MM.1S (cell line): ENCODE measurements at regions not wholly inside any gene's neighbourhood (a gene's known extent, or its start where the extent isn't known, plus 50 kb on each side); places are given as distances from the start of the nearest gene placed in this dataset.

Experiments used
- DNase-seq: peaks from one replicate; pipeline ENCODE4 v3.0.0-alpha.2; 2015
- H2AFZ ChIP-seq: fragments of 300-600 bp; sonication (generic); 2 replicates; pipeline ENCODE4 v1.6.0; 2016; ENCODE audit warnings: antibody characterized with exemption, low read length
- H3F3A ChIP-seq: fragments of 300-600 bp; sonication (generic); 2 replicates; pipeline ENCODE4 v1.6.1; 2016; ENCODE audit warnings: mild to moderate bottlenecking, antibody characterized with exemption, low read length, moderate library complexity, mixed read lengths; ENCODE audit not compliant: insufficient read depth
- H3K27ac ChIP-seq: fragments of 300-600 bp; sonication (generic); 2 replicates; pipeline ENCODE4 v1.5.1; 2016; ENCODE audit warnings: mild to moderate bottlenecking, low read length
- H3K27me3 ChIP-seq: fragments of 300-600 bp; sonication (generic); replicated peaks from 2 replicates; pipeline ENCODE4 v1.6.0; 2016; ENCODE audit warnings: low read length; ENCODE audit not compliant: insufficient read depth
- H3K36me3 ChIP-seq: fragments of 300-600 bp; sonication (generic); replicated peaks from 2 replicates; pipeline ENCODE4 v1.6.1; 2016; ENCODE audit warnings: mild to moderate bottlenecking, low read length, mixed read lengths; ENCODE audit not compliant: insufficient read depth
- H3K4me1 ChIP-seq: fragments of 300-600 bp; sonication (generic); 2 replicates; pipeline ENCODE4 v1.6.1; 2016; ENCODE audit warnings: low read length, mixed read lengths
- H3K4me2 ChIP-seq: fragments of 300-600 bp; sonication (generic); 2 replicates; pipeline ENCODE4 v1.6.0; 2016; ENCODE audit warnings: low read depth, low read length
- H3K4me3 ChIP-seq: fragments of 300-600 bp; sonication (generic); 2 replicates; pipeline ENCODE4 v1.5.1; 2016; ENCODE audit warnings: low read length, mixed read lengths
- H3K79me2 ChIP-seq: fragments of 300-600 bp; sonication (generic); 2 replicates; pipeline ENCODE4 v1.6.1; 2016; ENCODE audit warnings: mixed run types, low read length, mixed read lengths
- H3K9ac ChIP-seq: fragments of 300-600 bp; sonication (generic); 2 replicates; pipeline ENCODE4 v1.6.1; 2016; ENCODE audit warnings: low read length, mixed read lengths
- H3K9me2 ChIP-seq: fragments of 300-600 bp; sonication (generic); replicated peaks from 2 replicates; pipeline ENCODE4 v1.6.1; 2016; ENCODE audit warnings: mild to moderate bottlenecking, low read length, mixed read lengths; ENCODE audit not compliant: insufficient read depth
- H3K9me3 ChIP-seq: fragments of 300-600 bp; sonication (generic); replicated peaks from 2 replicates; pipeline ENCODE4 v1.6.1; 2016; ENCODE audit warnings: mild to moderate bottlenecking, low read length, mixed read lengths; ENCODE audit not compliant: insufficient read depth
- H4K20me1 ChIP-seq: fragments of 300-600 bp; sonication (generic); 2 replicates; pipeline ENCODE4 v1.6.1; 2016; ENCODE audit warnings: mild to moderate bottlenecking, low read length, moderate library complexity, mixed read lengths; ENCODE audit not compliant: insufficient read depth
- CTCF ChIP-seq: fragments of 300-600 bp; sonication (generic); IDR thresholded peaks from 2 replicates; pipeline ENCODE4 v1.5.1; 2016; ENCODE audit warnings: antibody characterized with exemption, low read length, mixed read lengths
- EZH2 ChIP-seq: fragments of 300-600 bp; sonication (generic); optimal IDR thresholded peaks from 2 replicates; pipeline ENCODE3; 2017; ENCODE audit warnings: low read depth, mild to moderate bottlenecking, antibody characterized with exemption, low read length, mixed read lengths
- EZH2phosphoT487 ChIP-seq: fragments of 300-600 bp; sonication (generic); IDR thresholded peaks from 2 replicates; pipeline ENCODE4 v1.6.1; 2018; ENCODE audit warnings: antibody characterized with exemption, low read length

- Histone ChIP-seq H2AFZ (no peak overlapping the region), H3K79me2 (no peaks in the 10 kb centered on the region), H3K4me1 (peaks cover 11% of the 10 kb centered on the region; the same call in 1 of the 2 replicates)
Measured at GRCh38 chr2:216300906-216301305, 71.4 kb downstream of the MARCHF4 start.

GRCh38 chr2:216299588-216299987 is 72.7 kb downstream of the MARCHF4 start:
- Histone ChIP-seq H3K27ac (no peak overlapping the region), H4K20me1 (no peaks in the 10 kb centered on the region), H2AFZ (no peak overlapping the region), H3K9me2 (no peaks in the 10 kb centered on the region), H3K9ac (no peak overlapping the region), H3K4me2 (no peak overlapping the region), H3K79me2 (no peaks in the 10 kb centered on the region), H3K4me3 (no peak overlapping the region), H3K36me3 (no peaks in the 10 kb centered on the region), H3K9me3 (no peaks in the 10 kb centered on the region), H3K4me1 (peaks cover 11% of the 10 kb centered on the region; the same call in 1 of the 2 replicates), H3K27me3 (no peaks in the 10 kb centered on the region), H3F3A (no peaks in the 10 kb centered on the region)
- DNase-seq: no peak
- no peak for TF ChIP-seq EZH2
- TF ChIP-seq CTCF: no peak
- TF ChIP-seq EZH2phosphoT487: no peak

More at GRCh38 chr2:216300906-216301305, 71.4 kb downstream of the MARCHF4 start:
- no peak for DNase-seq
- no peaks in the 10 kb centered on the region for H3K9me3 ChIP-seq
- H3K4me2 ChIP-seq: no peak overlapping the region
- H3K9ac ChIP-seq: no peak overlapping the region
- no peaks in the 10 kb centered on the region for H3F3A ChIP-seq
- H3K4me3 ChIP-seq: no peak overlapping the region
- no peaks in the 10 kb centered on the region for H3K27me3 ChIP-seq
- no peak overlapping the region for H3K27ac ChIP-seq
- TF ChIP-seq CTCF (no peak), EZH2 (no peak), EZH2phosphoT487 (no peak)
- H3K9me2 ChIP-seq: no peaks in the 10 kb centered on the region
- no peaks in the 10 kb centered on the region for H4K20me1 ChIP-seq
- no peaks in the 10 kb centered on the region for H3K36me3 ChIP-seq

GRCh38 chr2:216298719-216299495 is 73.4 kb downstream of the MARCHF4 start:
- Histone ChIP-seq H3K79me2 (no peaks in the 10 kb centered on the region), H4K20me1 (no peaks in the 10 kb centered on the region), H3K4me2 (no peak overlapping the region), H3K4me3 (no peak overlapping the region), H3K9ac (no peak overlapping the region), H3K4me1 (peaks cover 11% of the 10 kb centered on the region; the same call in 1 of the 2 replicates), H3K36me3 (no peaks in the 10 kb centered on the region), H2AFZ (no peak overlapping the region), H3K9me2 (no peaks in the 10 kb centered on the region), H3K27ac (no peak overlapping the region), H3K27me3 (no peaks in the 10 kb centered on the region), H3K9me3 (no peaks in the 10 kb centered on the region), H3F3A (no peaks in the 10 kb centered on the region)
- TF ChIP-seq EZH2phosphoT487: no peak
- TF ChIP-seq CTCF: no peak
- TF ChIP-seq EZH2: no peak
- DNase-seq: no peak
